ENCODE measurements at regions not wholly inside any gene's neighbourhood (a gene's known extent, or its start where the extent isn't known, plus 50 kb on each side); places are given as distances from the start of the nearest gene placed in this dataset.
"Not testable (repeated sequence)": the region's sequence is repeated elsewhere in the genome, so short reads cannot be mapped to it uniquely, and the experiment has no call there.

GRCh38 chr9:38254756-38255155 is 137.7 kb upstream of the ALDH1B1 start:
- peak; percentile 20 for DNase-seq (ENCODE audit: low read depth)

DNA sequence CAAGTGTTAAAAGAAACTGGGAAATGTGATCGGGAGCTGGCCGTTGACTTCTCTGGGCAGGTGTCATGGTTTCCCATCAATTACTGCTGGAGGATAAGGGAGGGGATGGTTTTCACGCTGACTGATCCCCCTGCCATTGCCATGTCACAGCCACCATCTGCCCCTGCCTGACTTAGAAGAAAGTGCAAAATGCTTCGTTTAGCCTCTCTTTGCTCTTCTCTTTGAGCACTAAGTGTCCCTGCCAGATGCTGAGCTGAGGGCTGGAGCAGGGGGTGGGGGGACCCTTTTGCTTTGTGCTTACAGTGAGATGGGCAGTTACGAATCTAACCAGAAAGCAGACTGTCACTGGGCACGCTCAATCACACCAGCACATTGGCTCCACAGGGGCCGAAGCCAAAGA is 138.4 kb upstream of the ALDH1B1 start:
- no peak for DNase-seq (ENCODE audit: low read depth)

- DNase-seq (ENCODE audit: low read depth) = no peak
These were observed 139.3 kb upstream of the ALDH1B1 start for GRCh38 chr9:38253200-38253599.

GRCh38 chr9:38251036-38251860 is 141.3 kb upstream of the ALDH1B1 start:
- DNase-seq (ENCODE audit: low read depth) = no peak

- no peak for DNase-seq (ENCODE audit: low read depth)
These were observed 142.0 kb upstream of the ALDH1B1 start for GRCh38 chr9:38250279-38251035.

DNA sequence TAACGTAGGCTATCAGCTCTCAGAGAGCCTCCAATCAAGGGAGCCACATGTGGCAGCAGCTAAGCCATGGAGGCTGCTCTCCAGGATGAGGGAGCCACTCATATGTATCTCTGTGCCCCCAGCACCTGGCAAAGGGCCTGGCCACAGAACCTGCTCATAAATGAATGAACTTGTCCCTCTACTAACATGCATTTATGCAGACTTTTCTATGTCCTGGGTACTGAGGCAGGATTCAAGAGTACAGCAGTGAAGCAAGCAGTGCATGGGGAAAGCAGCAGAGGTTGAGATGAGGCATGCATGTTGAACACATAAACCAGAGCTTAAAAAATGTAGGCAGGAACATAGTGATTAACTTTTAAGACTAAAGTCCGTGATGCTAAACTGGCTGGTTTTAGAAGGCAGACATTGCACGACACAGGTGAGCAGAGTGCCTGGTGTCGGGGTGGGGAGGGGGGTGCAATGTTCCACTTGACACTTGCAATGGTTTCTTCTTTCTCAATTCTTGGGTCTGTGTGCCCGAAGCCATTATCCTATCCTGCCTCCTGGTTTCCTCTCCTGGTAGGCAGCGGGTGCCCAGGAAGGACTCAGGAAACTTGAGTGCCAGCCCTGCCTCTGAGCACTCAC is 142.8 kb upstream of the ALDH1B1 start:
- DNase-seq (ENCODE audit: low read depth) = no peak

DNA sequence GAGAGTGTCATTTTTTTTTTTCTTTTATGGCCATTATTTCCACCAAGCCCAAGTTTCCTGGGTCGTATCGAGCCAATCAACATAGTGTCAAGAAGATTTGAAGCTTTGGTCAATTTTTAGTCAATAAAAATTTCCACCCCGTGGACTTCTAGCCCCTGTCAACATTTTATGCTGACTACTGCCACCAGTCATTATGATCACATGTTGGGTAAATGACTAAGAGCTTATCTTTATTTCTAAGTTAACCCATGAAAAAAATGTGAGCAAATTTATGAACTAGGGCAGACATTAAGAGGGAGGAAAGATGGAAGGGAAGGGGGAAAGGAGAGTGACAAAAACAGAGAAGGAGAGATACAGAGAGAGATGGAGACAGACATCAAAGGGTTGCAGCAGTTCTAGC is 143.5 kb upstream of the ALDH1B1 start:
- no peak for DNase-seq (ENCODE audit: low read depth)

DNA sequence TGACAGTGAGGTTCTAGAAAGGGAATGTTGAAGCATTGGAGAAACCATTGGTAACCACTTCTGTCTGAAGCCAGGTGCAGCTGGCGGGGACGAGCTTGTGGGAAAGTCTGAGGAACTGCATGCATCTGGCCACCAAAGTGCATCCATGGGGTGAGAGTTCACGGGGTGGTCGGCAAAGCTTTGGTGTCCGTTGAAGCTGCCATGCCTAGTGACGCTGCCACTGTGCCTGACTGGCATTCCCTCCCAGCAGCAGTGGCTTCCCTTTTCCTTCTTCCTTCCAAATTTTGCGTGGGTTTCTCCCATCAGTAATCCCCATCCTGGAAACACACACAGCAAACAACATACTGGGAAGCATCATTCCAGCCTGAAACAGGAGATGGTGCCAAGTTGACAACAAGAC is 145.7 kb upstream of the ALDH1B1 start:
- no peak for DNase-seq (ENCODE audit: low read depth)

DNA sequence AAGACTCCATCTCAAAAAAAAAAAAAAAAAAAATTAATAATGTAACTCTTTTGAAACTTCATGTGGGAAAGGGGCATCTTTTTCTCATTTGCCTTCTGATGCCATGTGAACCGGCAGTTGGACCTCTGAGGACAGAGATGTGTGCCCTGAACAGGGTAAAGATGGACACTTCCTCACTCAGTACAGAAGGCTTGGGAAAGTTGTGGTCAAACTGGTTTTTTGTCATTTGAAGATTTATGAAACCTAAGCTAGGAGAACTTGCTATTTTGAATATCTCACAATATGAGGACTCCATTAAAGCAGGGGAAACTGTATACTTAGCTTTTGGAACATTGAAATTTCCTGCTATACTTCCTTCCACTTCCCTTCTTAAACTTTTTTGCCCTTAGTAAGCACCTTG is 147.5 kb upstream of the ALDH1B1 start:
- DNase-seq (ENCODE audit: low read depth) = no peak

DNA sequence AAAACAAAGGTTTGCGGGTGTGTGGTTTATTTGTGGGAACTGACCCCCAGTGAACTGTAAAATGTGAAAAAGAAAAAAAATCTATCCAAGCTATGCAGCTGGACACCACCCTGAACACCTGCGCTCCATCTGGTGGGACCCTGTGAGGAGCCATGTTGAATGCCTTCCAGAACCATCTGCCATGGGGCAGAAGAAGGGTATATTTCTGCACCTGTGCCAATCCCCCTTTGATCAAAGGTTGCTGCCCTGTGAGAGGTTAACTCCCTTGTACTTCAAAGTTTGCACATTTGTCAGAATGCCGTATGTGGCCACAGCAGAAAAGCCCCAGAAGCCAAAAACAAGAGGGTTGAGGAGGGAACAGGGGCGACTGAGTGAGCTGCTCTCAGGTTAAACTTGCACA is 148.5 kb upstream of the ALDH1B1 start:
- no peak for DNase-seq (ENCODE audit: low read depth)

- not testable (repeated sequence) for DNase-seq (ENCODE audit: low read depth)
These were observed 150.4 kb upstream of the ALDH1B1 start for GRCh38 chr9:38242151-38242550.

GRCh38 chr9:38240051-38240450 is 152.5 kb upstream of the ALDH1B1 start:
- DNase-seq (ENCODE audit: low read depth) = no peak

GRCh38 chr9:38235244-38235643 is 157.3 kb upstream of the ALDH1B1 start:
- no peak for DNase-seq (ENCODE audit: low read depth)

DNA sequence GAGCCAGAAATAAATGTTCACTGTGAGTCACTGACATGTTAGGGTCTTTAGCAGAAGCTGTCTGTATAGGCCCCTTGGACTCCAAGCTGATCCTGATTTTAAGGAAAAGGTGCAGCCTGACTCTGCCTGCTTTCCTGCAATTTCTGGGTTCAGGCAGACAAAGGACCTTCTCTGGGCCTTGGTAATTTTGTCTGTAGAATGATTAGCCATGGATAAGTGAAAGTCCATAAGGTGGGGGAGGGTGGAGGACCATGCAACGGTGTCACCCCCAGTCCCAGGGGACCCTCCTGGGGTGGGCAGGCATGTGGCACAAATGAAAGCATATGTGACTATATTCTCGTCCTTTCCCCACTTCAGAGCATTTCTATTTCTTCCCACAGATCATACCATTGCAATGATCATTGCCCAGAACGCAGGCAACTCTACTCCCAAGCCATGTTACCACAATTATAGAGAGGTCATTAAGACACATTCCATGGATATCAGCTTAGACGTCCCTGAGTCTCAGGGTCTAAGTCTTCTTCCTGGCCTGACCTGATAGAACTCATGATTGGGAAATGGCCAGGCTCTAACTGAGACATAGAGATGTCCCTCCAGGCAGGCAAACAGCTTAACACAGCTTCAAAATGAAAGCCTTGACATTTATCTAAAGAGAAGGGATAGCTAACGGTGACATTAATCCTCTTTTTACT is 157.9 kb upstream of the ALDH1B1 start:
- no peak for DNase-seq (ENCODE audit: low read depth)

GRCh38 chr9:38233796-38234355 is 158.6 kb upstream of the ALDH1B1 start:
- no peak for DNase-seq (ENCODE audit: low read depth)

DNA sequence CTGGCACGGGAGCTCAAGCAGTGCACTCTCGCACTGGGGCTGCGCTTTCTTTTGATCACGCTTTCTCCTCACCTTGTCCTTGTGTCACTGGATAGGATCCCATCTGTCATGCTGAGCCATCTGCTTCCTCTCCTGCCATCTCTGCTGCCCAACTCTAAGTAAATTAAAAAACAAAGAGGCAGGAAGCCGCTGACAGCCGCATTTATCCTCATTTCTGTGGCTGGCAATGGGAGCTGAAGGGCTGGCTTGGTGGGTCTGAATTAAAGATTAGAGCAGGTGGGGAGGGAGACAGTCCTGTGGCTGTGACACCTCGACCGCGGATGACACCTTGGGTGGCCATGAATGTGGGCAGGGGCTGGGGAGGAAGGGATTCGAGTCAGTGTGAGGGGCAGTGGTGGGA is 159.2 kb upstream of the ALDH1B1 start:
- DNase-seq (ENCODE audit: low read depth) = no peak

DNA sequence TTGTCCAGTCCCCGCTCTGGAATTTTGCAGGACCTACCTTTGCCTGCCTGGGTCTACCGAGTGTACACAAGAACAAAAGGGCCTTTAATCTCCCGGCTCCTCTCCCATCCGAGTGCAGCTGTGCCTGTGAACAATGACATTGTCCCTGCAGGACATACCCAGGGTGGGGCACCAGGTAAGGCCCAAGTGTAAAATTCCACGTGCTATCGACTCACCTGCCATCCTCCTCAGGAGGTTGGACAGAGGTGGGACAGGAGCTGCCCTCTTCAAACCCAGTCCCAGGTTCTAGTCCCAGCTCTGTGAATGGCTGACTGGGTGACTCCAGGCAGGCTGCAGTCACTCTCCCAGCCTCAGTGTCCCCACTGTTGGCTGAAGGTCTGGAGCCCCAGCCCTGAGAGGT is 159.6 kb upstream of the ALDH1B1 start:
- no peak for DNase-seq (ENCODE audit: low read depth)

GRCh38 chr9:38229504-38230155 is 160.6 kb upstream of the SHB start:
- no peak for DNase-seq (ENCODE audit: low read depth)

- no peak for DNase-seq (ENCODE audit: low read depth)
These were observed 160.1 kb upstream of the SHB start for GRCh38 chr9:38229104-38229500.

DNA sequence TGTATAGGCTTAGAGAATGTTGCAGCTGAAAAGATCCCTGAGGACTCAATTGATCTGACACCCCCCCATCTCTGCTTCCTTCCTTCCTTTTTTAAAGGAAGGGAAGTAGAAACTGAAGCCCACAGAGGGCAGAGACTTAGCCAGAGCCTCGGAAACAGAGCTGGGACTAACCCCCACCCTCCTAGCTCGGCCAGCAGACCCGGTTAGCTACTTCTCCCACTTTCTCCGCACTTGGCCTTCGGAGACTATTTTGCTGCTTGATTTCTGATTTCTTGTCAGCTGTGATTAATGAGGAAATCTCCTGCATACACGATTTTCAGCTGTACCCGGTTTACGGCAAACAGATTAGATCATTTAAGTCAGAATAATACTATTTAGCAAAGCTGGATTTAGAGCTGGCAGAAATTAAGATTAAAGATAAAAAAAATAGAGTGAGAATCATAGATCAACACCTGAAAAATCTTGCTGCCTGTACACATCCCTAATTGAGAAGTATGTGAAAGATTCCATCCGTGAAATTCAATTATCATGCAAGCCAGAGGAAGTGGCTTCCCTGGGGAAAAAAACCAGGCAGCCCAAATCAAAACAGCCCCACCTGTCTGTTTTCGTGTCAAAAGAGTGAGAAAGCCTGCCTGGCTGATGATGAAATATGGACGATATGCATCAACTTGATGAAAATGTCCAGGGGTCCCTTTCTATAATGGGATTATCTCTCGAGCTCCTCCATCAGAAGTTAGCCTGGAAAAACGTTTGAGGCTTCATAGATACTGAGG is 159.5 kb upstream of the SHB start:
- no peak for DNase-seq (ENCODE audit: low read depth)

GRCh38 chr9:38227656-38228055 is 158.6 kb upstream of the SHB start:
- DNase-seq (ENCODE audit: low read depth) = peak; percentile 22
